ENCODE measurements at regions not wholly inside any gene's neighbourhood (a gene's known extent, or its start where the extent isn't known, plus 50 kb on each side); places are given as distances from the start of the nearest gene placed in this dataset.

GRCh38 chr16:50467943-50468748 lies 80.0 kb upstream of the NKD1 start:
- H2BK120ac ChIP-seq (ENCODE audit: low read depth, low read length, poor library complexity, severe bottlenecking) = no peak overlapping the region
- H3K4ac ChIP-seq (ENCODE audit: low read depth, low read length) = no peak overlapping the region
- peak overlapping the region; percentile 52 to 75 for H3K4me3 Mint-ChIP-seq
- no peak overlapping the region for H2BK15ac ChIP-seq (ENCODE audit: low read depth, low read length)
- H4K5ac ChIP-seq (ENCODE audit: insufficient read length, low read depth, low read length) = no peak overlapping the region
- no peaks in the 10 kb centered on the region; a peak in 1 of 7 replicates for H3K36me3 Mint-ChIP-seq (ENCODE audit: insufficient read depth in 1 of 3, low read depth in 3 of 3)
- H2BK5ac ChIP-seq (ENCODE audit: insufficient read length, low read length) = no peak overlapping the region
- H3K9me3 ChIP-seq (ENCODE audit: control insufficient read depth, low read depth, low read length) = no peaks in the 10 kb centered on the region
- no peak overlapping the region for H3K9ac ChIP-seq (ENCODE audit: extremely low read depth, insufficient read length, low read length)
- H3K79me2 ChIP-seq (ENCODE audit: insufficient read depth, low read length) = no peaks in the 10 kb centered on the region
- no peak overlapping the region for H3K27ac ChIP-seq (ENCODE audit: insufficient read length, low read depth, low read length)
- no peaks in the 10 kb centered on the region for H4K20me1 ChIP-seq (ENCODE audit: control insufficient read depth, insufficient read depth, insufficient read length)
- H3K56ac ChIP-seq (ENCODE audit: insufficient read length, low read depth, low read length) = no peak overlapping the region
- H3K14ac ChIP-seq (ENCODE audit: insufficient read depth, low read length) = no peak overlapping the region
- peak; percentile 78 for DNase-seq
- TF ChIP-seq CTCF (conservative IDR thresholded peaks at IDR 0.05) = no peak
- no peak overlapping the region for H3K18ac ChIP-seq (ENCODE audit: insufficient read length, low read depth, low read length)
- H3K79me1 ChIP-seq (ENCODE audit: insufficient read depth, low read depth, low read length, poor library complexity, severe bottlenecking) = no peaks in the 10 kb centered on the region
- no peak overlapping the region for H4K8ac ChIP-seq (replicated peaks; ENCODE audit: insufficient read length, low read depth, low read length)
- H3K4me2 ChIP-seq (ENCODE audit: insufficient read depth, insufficient read length, low read length) = peak overlapping the region; percentile 34
- H3K27me3 Mint-ChIP-seq (ENCODE audit: low read depth) = peaks cover 77% of the 10 kb centered on the region
- peaks cover 14% of the 10 kb centered on the region; the same call in 1 of the 2 replicates for H3K4me1 ChIP-seq (ENCODE audit: insufficient read depth, low read length)
- no peak overlapping the region for H2BK12ac ChIP-seq (ENCODE audit: insufficient read length, low read depth, low read length)
- H3T11ph ChIP-seq (ENCODE audit: low read length) = no peak overlapping the region
- no peak overlapping the region for H4K91ac ChIP-seq (ENCODE audit: insufficient read length, low read depth, low read length)
- H3K27me3 ChIP-seq (ENCODE audit: insufficient read depth, low read length) = peaks cover 8% of the 10 kb centered on the region; the same call in 1 of the 2 replicates
- no peaks in the 10 kb centered on the region for H3K23me2 ChIP-seq (ENCODE audit: insufficient read length, low read depth, low read length, poor library complexity, severe bottlenecking)
- H2AFZ ChIP-seq (ENCODE audit: low read length) = no peak overlapping the region
- H3K4me1 Mint-ChIP-seq = peaks cover 40 to 43% of the 10 kb centered on the region in 2 experiments
- no CpG with 5 or more reads among the region's 68 CpGs for WGBS (ENCODE audit: extremely low coverage, insufficient read length, low lambda C conversion rate)
- no peak overlapping the region for H2BK20ac ChIP-seq (ENCODE audit: low read depth, low read length, poor library complexity, severe bottlenecking)
- H2AK5ac ChIP-seq (ENCODE audit: insufficient read length, low read length) = no peak overlapping the region
- H3K27ac Mint-ChIP-seq = peak overlapping the region in 2 of 3 experiments; percentile 44 to 94; a peak in 2 of 7 replicates
- no peak overlapping the region for H3K23ac ChIP-seq (ENCODE audit: insufficient read length, low read depth, low read length)
- peaks cover 0 to 2% of the 10 kb centered on the region in 2 experiments; a peak in 2 of 5 replicates for H3K9me3 Mint-ChIP-seq

Measured in H9 (cell line).